Glutamatergic neuron (in vitro differentiated cells): ENCODE measurements at regions not wholly inside any gene's neighbourhood (a gene's known extent, or its start where the extent isn't known, plus 50 kb on each side); places are given as distances from the start of the nearest gene placed in this dataset.

Source experiments
- DNase-seq: peaks from one replicate; pipeline ENCODE4 v3.0.0; 2022
- H3K27ac Mint-ChIP-seq: one replicate; pipeline ENCODE4 v1.8.0; 2020; ENCODE audit warnings: mild to moderate bottlenecking, mixed read lengths, inconsistent platforms; ENCODE audit not compliant: unreplicated experiment
- H3K27me3 Mint-ChIP-seq: one replicate; pipeline ENCODE4 v1.8.0; 2020; ENCODE audit warnings: mild to moderate bottlenecking, moderate library complexity, mixed read lengths, inconsistent platforms; ENCODE audit not compliant: unreplicated experiment
- H3K36me3 Mint-ChIP-seq: one replicate; pipeline ENCODE4 v1.8.0; 2020; ENCODE audit warnings: mild to moderate bottlenecking, mixed read lengths, inconsistent platforms; ENCODE audit not compliant: unreplicated experiment
- H3K4me1 Mint-ChIP-seq: one replicate; pipeline ENCODE4 v1.8.0; 2020; ENCODE audit warnings: mild to moderate bottlenecking, low read depth, mixed read lengths, inconsistent platforms; ENCODE audit not compliant: unreplicated experiment
- H3K4me3 Mint-ChIP-seq: one replicate; pipeline ENCODE4 v1.8.0; 2020; ENCODE audit warnings: mild to moderate bottlenecking, mixed read lengths, inconsistent platforms; ENCODE audit not compliant: unreplicated experiment
- H3K9me3 Mint-ChIP-seq: one replicate; pipeline ENCODE4 v1.8.0; 2020; ENCODE audit warnings: mild to moderate bottlenecking, moderate library complexity, mixed read lengths, inconsistent platforms; ENCODE audit not compliant: unreplicated experiment
- TF ChIP-seq, protein P1 (sequence below): fragments of 200-600 bp; sonication (generic); IDR thresholded peaks from one replicate; pipeline ENCODE4 v1.5.0; 2021; ENCODE audit not compliant: partially characterized antibody, unreplicated experiment

DNA sequence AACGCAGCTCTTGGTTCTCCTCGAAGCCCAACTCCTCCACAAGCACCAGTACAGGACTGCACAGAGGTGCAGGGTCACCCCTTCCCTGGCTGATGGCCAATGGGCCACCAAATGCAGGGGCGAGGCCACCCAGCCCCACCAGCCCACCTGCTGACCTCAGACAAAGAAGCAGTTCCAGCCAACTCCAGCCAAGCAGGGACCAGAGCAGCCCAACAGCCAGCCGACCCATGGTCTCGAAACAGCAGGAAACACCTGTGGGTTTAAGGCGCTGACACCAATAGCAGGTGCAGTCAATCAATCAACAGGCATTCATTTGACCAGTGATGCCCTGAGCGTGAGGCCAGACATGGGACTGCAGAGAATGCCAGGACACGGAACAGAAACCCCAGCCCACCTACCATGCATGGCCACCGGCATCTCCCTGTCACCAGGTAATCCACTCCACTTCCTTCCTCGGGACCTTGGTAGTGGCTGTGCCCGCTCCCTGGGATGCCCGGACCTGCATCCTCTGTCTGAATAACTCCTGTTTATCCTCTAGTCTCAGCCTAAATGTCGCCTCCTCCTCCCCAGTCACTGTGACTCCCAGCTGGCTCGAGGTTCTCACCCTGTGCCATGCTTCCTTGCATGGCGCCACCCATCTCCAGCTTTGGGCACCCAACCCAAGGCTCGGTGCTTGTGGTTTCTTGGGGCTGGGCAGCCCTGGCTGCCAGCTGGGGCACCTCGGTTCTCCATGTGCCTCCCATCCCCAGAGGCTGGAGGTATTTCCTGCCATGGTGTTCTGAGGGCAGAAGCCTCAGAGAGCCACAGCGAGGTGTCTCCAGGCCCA is 1475.4 kb downstream of the BRD1 start:
- Mint-ChIP-seq H3K27me3 (peaks cover 4% of the 10 kb centered on the region), H3K9me3 (peaks cover 11% of the 10 kb centered on the region), H3K4me3 (no peak overlapping the region), H3K4me1 (peaks cover 4% of the 10 kb centered on the region), H3K36me3 (peaks cover 5% of the 10 kb centered on the region), H3K27ac (no peak overlapping the region)
- no peak for DNase-seq
- TF ChIP-seq, protein P1, sequence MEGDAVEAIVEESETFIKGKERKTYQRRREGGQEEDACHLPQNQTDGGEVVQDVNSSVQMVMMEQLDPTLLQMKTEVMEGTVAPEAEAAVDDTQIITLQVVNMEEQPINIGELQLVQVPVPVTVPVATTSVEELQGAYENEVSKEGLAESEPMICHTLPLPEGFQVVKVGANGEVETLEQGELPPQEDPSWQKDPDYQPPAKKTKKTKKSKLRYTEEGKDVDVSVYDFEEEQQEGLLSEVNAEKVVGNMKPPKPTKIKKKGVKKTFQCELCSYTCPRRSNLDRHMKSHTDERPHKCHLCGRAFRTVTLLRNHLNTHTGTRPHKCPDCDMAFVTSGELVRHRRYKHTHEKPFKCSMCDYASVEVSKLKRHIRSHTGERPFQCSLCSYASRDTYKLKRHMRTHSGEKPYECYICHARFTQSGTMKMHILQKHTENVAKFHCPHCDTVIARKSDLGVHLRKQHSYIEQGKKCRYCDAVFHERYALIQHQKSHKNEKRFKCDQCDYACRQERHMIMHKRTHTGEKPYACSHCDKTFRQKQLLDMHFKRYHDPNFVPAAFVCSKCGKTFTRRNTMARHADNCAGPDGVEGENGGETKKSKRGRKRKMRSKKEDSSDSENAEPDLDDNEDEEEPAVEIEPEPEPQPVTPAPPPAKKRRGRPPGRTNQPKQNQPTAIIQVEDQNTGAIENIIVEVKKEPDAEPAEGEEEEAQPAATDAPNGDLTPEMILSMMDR = no peak

DNA sequence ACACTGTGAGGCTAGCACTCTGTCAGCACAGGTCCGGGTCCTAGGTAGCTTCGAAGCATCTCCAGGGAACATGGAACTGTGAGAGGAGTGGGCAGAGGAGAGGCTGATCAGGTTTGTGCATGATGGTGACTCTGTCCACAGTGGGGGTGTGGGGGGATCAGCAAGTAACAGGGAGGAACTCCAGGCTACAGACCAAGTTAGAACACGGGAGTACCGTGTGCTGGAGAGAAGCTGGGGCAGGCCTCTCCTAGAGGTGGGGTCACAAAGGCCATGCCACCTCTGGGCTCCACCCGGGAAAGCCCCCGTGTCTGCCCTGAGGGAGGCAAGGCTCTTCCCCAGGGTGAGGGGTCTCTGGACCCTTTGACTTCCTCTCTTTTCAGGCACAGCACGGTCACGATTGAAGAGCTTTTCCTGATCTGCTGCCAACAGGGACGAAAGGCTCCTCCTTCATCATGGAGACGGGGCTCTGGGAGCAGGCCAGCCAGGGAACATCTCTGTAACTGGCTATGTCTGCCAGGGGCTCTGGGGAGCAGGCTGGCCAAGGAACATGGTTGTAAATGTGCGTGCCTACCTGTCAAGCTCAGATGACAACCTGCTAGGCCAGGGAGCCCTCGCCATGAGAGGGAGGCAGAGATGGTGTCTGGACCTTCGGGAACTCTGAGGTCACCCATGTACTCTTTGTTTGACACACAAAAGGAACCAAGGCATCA is 1476.1 kb downstream of the BRD1 start:
- H3K36me3 Mint-ChIP-seq = peaks cover 3% of the 10 kb centered on the region
- H3K27ac Mint-ChIP-seq = no peak overlapping the region
- peaks cover 2% of the 10 kb centered on the region for H3K4me1 Mint-ChIP-seq
- no peak overlapping the region for H3K4me3 Mint-ChIP-seq
- DNase-seq = no peak
- H3K27me3 Mint-ChIP-seq = peaks cover 9% of the 10 kb centered on the region
- TF ChIP-seq, protein P1 = no peak
- peaks cover 10% of the 10 kb centered on the region for H3K9me3 Mint-ChIP-seq

DNA sequence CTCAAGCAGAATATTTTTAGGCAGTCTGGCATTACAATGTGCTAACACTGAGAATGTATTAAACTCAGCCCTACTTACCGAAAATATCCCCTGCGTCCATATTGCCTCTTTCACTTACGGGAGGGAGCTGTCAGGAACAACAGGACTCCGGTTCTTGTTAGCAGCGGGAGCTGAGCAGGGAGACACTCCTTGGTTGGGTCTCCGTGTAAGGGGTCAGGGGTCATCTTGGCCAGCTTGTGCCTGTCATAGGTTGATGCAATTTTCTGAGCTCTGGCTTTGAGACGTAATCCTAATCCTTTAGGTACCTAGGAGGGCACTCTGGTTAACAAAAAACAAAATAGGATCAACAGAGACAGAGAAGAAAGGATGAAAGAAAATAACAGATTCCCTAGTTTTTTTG is 1477.2 kb downstream of the BRD1 start:
- no peak overlapping the region for H3K4me3 Mint-ChIP-seq
- no peak overlapping the region for H3K27ac Mint-ChIP-seq
- TF ChIP-seq, protein P1 = no peak
- H3K9me3 Mint-ChIP-seq = peaks cover 8% of the 10 kb centered on the region
- H3K4me1 Mint-ChIP-seq = no peaks in the 10 kb centered on the region
- peaks cover 9% of the 10 kb centered on the region for H3K27me3 Mint-ChIP-seq
- DNase-seq = no peak
- no peaks in the 10 kb centered on the region for H3K36me3 Mint-ChIP-seq

DNA sequence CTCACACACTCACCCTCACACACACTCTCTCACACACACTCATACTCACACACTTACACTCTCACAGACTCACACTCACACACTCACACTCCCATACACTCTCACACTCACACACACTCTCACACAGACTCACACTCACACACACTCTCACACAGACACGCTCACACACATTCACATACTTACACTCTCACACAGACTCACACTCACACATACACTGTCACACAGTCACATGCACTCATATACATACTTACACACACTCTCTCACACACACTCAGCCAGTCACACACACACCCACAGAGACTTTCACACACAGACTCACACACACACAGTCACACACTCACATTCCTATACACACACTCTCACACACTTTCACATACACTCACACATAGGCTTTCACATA is 1478.8 kb downstream of the BRD1 start:
- Mint-ChIP-seq H3K27ac (no peak overlapping the region), H3K4me1 (no peaks in the 10 kb centered on the region), H3K4me3 (no peak overlapping the region), H3K36me3 (no peaks in the 10 kb centered on the region), H3K9me3 (peaks cover 10% of the 10 kb centered on the region), H3K27me3 (peaks cover 9% of the 10 kb centered on the region)
- DNase-seq = no peak
- TF ChIP-seq, protein P1 = no peak

DNA sequence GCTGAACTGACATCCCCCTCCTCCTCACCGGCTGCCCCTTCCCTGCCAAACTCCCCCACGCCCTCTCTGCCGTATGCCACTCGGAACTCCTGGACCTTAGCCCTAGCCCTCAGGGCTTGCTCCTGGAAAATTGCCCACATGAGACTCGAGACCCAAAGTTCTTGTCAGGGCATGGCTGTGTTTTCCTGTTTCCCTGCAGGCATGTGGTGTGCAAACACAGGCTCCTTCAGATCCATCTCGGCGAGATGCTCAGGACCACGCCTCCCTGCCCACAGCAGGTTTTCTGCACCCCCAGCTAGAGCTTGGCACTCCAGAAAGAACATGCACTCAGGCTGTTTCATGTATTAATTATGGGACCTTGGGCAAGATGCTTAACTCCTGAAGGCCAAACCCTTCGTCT is 1480.4 kb downstream of the BRD1 start:
- peaks cover 11% of the 10 kb centered on the region for H3K27me3 Mint-ChIP-seq
- no peak for DNase-seq
- H3K4me1 Mint-ChIP-seq = no peaks in the 10 kb centered on the region
- peaks cover 10% of the 10 kb centered on the region for H3K9me3 Mint-ChIP-seq
- no peak overlapping the region for H3K4me3 Mint-ChIP-seq
- H3K36me3 Mint-ChIP-seq = no peaks in the 10 kb centered on the region
- no peak overlapping the region for H3K27ac Mint-ChIP-seq
- TF ChIP-seq, protein P1 = no peak
